GM19035 (cell line): ENCODE measurements at regions not wholly inside any gene's neighbourhood (a gene's known extent, or its start where the extent isn't known, plus 50 kb on each side); places are given as distances from the start of the nearest gene placed in this dataset.
"Not testable (repeated sequence)": the region's sequence is repeated elsewhere in the genome, so short reads cannot be mapped to it uniquely, and the experiment has no call there.

Experiments
- ATAC-seq: cut with Tn5 transposase; IDR thresholded peaks from one replicate; pipeline ENCODE4 v1.9.1; 2021; ENCODE audit not compliant: unreplicated experiment

- no peak for ATAC-seq
These were observed 182.9 kb upstream of the TNC start for GRCh38 chr9:115300874-115301273.

- ATAC-seq, result no peak
These were observed 183.6 kb upstream of the TNC start for GRCh38 chr9:115301581-115301980.

- no peak for ATAC-seq
These were observed 187.6 kb upstream of the TNC start for GRCh38 chr9:115305543-115305942.

- ATAC-seq, result no peak
These were observed 188.9 kb upstream of the TNC start for GRCh38 chr9:115306865-115307264.

- no peak for ATAC-seq
These were observed 195.6 kb upstream of the TNC start for GRCh38 chr9:115313545-115313944.

GRCh38 chr9:115326461-115326860 is 208.5 kb upstream of the TNC start:
- no peak for ATAC-seq

GRCh38 chr9:115327436-115328122 is 209.6 kb upstream of the TNC start:
- no peak for ATAC-seq

GRCh38 chr9:115328228-115328627 is 210.3 kb upstream of the TNC start:
- no peak for ATAC-seq

GRCh38 chr9:115328677-115329076 is 210.7 kb upstream of the TNC start:
- ATAC-seq, result no peak

GRCh38 chr9:115333277-115334070 is 215.5 kb upstream of the TNC start:
- ATAC-seq, result no peak

- ATAC-seq, result no peak
These were observed 217.5 kb upstream of the TNC start for GRCh38 chr9:115335439-115335838.

GRCh38 chr9:115340314-115340713 is 222.4 kb upstream of the TNC start:
- ATAC-seq, result no peak

- no peak for ATAC-seq
These were observed 223.5 kb upstream of the TNC start for GRCh38 chr9:115341426-115341825.

- not testable (repeated sequence) for ATAC-seq
These were observed 229.8 kb upstream of the TNC start for GRCh38 chr9:115347776-115348175.

- ATAC-seq, result not testable (repeated sequence)
These were observed 231.0 kb upstream of the TNC start for GRCh38 chr9:115348936-115349335.

- ATAC-seq, result no peak
These were observed 231.6 kb upstream of the TNC start for GRCh38 chr9:115349542-115349941.

GRCh38 chr9:115350548-115350947 is 232.6 kb upstream of the TNC start:
- ATAC-seq, result no peak

GRCh38 chr9:115353681-115354080 is 235.7 kb upstream of the TNC start:
- ATAC-seq, result no peak

- ATAC-seq, result no peak
These were observed 239.9 kb upstream of the TNC start for GRCh38 chr9:115357821-115358220.

- no peak for ATAC-seq
These were observed 241.2 kb upstream of the TNC start for GRCh38 chr9:115359017-115359780.

GRCh38 chr9:115360122-115360521 is 242.2 kb upstream of the TNC start:
- ATAC-seq, result no peak

- ATAC-seq, result no peak
These were observed 244.1 kb upstream of the TNC start for GRCh38 chr9:115362101-115362500.
